GM12878 (cell line): ENCODE measurements at regions not wholly inside any gene's neighbourhood (a gene's known extent, or its start where the extent isn't known, plus 50 kb on each side); places are given as distances from the start of the nearest gene placed in this dataset.

ENCODE experiments used
- EGR1 ChIP-seq, 2 experiments: IDR thresholded peaks; 1 replicate in 1 of 2; 2 replicates in 1 of 2; pipeline ENCODE4 v1.6.1; 2011 to 2012; ENCODE audit warnings: low read depth in 2 of 2, low read length in 2 of 2, borderline replicate concordance in 1 of 2, mild to moderate bottlenecking in 1 of 2, moderate library complexity in 1 of 2
- TF ChIP-seq, protein P1 (sequence below): fragments of 450-650 bp; IDR thresholded peaks from 2 replicates; pipeline ENCODE4 v1.6.1; 2016; ENCODE audit warnings: mild to moderate bottlenecking

DNA sequence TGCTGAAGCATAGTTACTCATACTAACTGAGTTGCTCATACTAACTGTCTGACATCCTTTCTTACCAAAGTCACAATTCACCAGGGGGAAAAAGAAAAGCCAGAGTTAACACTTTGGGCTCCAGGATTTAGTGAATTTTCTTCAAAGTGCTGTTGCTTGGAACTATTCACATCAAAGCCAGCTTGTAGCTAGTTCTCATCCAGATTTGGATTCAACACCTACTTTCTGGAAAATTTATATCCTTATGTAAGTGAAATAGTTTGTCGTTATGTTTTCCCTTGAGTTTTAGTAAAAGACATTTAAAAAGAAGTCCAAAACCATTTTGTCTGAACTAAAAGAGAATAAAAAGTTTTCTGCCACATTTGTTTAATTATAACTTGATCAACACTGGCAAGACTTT, 264.6 kb downstream of the BRINP2 start:
- TF ChIP-seq EGR1 (IDR thresholded peaks at IDR 0.05; ENCODE audit: borderline replicate concordance in 1 of 2, low read depth in 2 of 2, low read length in 2 of 2), result no peak
- TF ChIP-seq, protein P1, sequence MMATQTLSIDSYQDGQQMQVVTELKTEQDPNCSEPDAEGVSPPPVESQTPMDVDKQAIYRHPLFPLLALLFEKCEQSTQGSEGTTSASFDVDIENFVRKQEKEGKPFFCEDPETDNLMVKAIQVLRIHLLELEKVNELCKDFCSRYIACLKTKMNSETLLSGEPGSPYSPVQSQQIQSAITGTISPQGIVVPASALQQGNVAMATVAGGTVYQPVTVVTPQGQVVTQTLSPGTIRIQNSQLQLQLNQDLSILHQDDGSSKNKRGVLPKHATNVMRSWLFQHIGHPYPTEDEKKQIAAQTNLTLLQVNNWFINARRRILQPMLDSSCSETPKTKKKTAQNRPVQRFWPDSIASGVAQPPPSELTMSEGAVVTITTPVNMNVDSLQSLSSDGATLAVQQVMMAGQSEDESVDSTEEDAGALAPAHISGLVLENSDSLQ, result no peak
